ENCODE measurements at regions not wholly inside any gene's neighbourhood (a gene's known extent, or its start where the extent isn't known, plus 50 kb on each side); places are given as distances from the start of the nearest gene placed in this dataset.

- TF ChIP-seq ZFX (IDR thresholded peaks at IDR 0.05; ENCODE audit: borderline replicate concordance): no peak
- TF ChIP-seq, protein P1, sequence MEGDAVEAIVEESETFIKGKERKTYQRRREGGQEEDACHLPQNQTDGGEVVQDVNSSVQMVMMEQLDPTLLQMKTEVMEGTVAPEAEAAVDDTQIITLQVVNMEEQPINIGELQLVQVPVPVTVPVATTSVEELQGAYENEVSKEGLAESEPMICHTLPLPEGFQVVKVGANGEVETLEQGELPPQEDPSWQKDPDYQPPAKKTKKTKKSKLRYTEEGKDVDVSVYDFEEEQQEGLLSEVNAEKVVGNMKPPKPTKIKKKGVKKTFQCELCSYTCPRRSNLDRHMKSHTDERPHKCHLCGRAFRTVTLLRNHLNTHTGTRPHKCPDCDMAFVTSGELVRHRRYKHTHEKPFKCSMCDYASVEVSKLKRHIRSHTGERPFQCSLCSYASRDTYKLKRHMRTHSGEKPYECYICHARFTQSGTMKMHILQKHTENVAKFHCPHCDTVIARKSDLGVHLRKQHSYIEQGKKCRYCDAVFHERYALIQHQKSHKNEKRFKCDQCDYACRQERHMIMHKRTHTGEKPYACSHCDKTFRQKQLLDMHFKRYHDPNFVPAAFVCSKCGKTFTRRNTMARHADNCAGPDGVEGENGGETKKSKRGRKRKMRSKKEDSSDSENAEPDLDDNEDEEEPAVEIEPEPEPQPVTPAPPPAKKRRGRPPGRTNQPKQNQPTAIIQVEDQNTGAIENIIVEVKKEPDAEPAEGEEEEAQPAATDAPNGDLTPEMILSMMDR (IDR thresholded peaks at IDR 0.05): no peak
Observed at GRCh38 chr16:35506018-35506897, 2046.8 kb downstream of the TP53TG3F start.

DNA sequence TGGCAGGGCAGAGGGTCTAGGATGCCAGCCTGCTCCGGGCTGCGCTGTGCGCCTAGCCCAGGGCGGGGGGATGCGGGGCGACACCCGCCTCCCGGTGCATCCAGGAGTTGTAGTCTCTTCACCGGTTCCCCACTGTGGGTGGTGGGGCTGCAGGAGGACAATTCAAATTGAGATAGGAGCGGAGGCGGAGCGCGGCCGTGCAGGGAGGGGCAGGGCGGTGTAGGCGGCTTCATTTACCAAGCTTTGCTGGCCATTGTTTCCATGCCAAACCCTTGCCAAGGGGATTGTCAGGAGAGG is 2047.4 kb downstream of the TP53TG3F start:
- TF ChIP-seq, protein P1 (IDR thresholded peaks at IDR 0.05): no peak
- TF ChIP-seq ZFX (IDR thresholded peaks at IDR 0.05; ENCODE audit: borderline replicate concordance): no peak

More at GRCh38 chr16:35506018-35506897, 2046.8 kb downstream of the TP53TG3F start:
- H3K27ac ChIP-seq: no peak overlapping the region

DNA sequence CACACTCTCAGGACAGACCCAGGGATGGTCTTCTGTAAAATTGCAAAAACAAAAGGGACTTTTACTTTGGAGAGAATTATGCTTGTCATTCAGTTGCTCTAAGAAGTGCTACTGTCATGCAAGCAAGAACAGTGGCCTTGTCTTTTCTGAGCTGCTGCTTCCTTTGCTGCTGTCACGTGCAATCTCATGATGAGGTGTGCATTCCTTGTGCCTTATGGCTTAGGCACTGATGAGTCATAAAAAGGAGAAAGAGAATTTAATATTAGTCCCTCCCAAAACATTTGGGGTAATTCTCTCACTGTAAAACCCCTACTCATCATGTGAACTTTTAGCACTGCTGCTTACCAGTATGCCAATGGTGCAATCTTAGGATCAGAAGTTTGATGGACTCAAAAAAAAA is 2051.3 kb downstream of the TP53TG3F start:
- TF ChIP-seq, protein P1 (IDR thresholded peaks at IDR 0.05): no peak
- no peak for TF ChIP-seq ZFX (IDR thresholded peaks at IDR 0.05; ENCODE audit: borderline replicate concordance)
- H3K27ac ChIP-seq: no peak overlapping the region

More for the DNA sequence above, 2047.4 kb downstream of the TP53TG3F start:
- no peak overlapping the region for H3K27ac ChIP-seq

DNA sequence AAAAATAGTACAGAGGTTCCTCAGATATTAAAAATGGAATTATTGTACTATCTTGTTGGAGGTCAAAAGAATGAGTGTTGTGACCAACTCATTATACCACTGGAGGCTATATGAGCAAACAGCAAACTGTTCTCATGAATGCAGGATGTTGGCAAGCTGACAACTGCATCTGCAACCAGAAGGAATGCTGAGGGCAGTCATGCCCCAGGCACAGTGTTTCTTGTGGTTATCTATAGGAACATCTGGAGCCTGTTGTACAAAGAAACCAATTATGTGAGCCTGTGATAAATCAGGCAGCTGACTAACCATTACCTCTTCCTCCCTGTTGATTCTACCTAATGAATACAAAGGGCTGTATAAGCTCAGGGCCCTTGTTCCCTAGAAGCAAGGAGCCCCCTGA is 2057.1 kb downstream of the TP53TG3F start:
- TF ChIP-seq ZFX (IDR thresholded peaks at IDR 0.05; ENCODE audit: borderline replicate concordance): no peak
- TF ChIP-seq, protein P1 (IDR thresholded peaks at IDR 0.05): no peak
- H3K27ac ChIP-seq: peak overlapping the region; percentile 58

GRCh38 chr16:35516971-35517370 is 2057.6 kb downstream of the TP53TG3F start:
- peak overlapping the region; percentile 58 for H3K27ac ChIP-seq
- TF ChIP-seq ZFX (IDR thresholded peaks at IDR 0.05; ENCODE audit: borderline replicate concordance): no peak
- TF ChIP-seq, protein P1 (IDR thresholded peaks at IDR 0.05): no peak

GRCh38 chr16:35523991-35524390 is 2064.6 kb downstream of the TP53TG3F start:
- peak overlapping the region; percentile 67 for H3K27ac ChIP-seq
- no peak for TF ChIP-seq ZFX (IDR thresholded peaks at IDR 0.05; ENCODE audit: borderline replicate concordance)
- TF ChIP-seq, protein P1 (IDR thresholded peaks at IDR 0.05): no peak

GRCh38 chr16:35525979-35526590 is 2066.7 kb downstream of the TP53TG3F start:
- TF ChIP-seq, protein P1 (IDR thresholded peaks at IDR 0.05): peak; percentile 68
- no peak for TF ChIP-seq ZFX (IDR thresholded peaks at IDR 0.05; ENCODE audit: borderline replicate concordance)
- H3K27ac ChIP-seq: peak overlapping the region; percentile 67
